T-cell (primary cell): ENCODE measurements at regions not wholly inside any gene's neighbourhood (a gene's known extent, or its start where the extent isn't known, plus 50 kb on each side); places are given as distances from the start of the nearest gene placed in this dataset.

Experiments used
- ATAC-seq, 4 experiments: fragments of 200-7000 bp in 3 of 4; fragments of 150-1000 bp in 1 of 4; cut with Tn5 transposase; replicated peaks in 1 of 4; 1 replicate in 3 of 4; 2 replicates in 1 of 4; pipeline ENCODE4 v1.10.0; 2021; ENCODE audit warnings: moderate library complexity in 3 of 4, mild to moderate bottlenecking in 2 of 4, moderate number of reproducible peaks in 1 of 4
- CTCF ChIA-PET, 2 donors: fragments of 300-600 bp; sonication (Branson Sonifier 250); formaldehyde crosslinking; loops; one replicate each; lab custom pipeline; 2022; ENCODE audit warnings: antibody characterized with exemption in 2 of 2; lab: Charles Lee
- POLR2A ChIA-PET, 2 donors: fragments of 300-600 bp; sonication (Branson Sonifier 250); formaldehyde crosslinking; loops; one replicate each; lab custom pipeline; 2022; ENCODE audit warnings: antibody characterized with exemption in 2 of 2; lab: Charles Lee
- DNase-seq, 35 experiments: peaks; one replicate each; pipeline versions ENCODE4 v3.0.0 to v3.0.0-alpha.2; 2013 to 2023
- H3K27ac ChIP-seq: one replicate; pipeline ENCODE4 v1.5.1; 2013; ENCODE audit warnings: low read length
- H3K27me3 ChIP-seq, 2 experiments: replicated peaks in 1 of 2; 1 replicate in 1 of 2; 2 replicates in 1 of 2; pipeline versions ENCODE4 v1.6.1 to v1.7.0; 2013; ENCODE audit warnings: low read length in 1 of 2, mixed read lengths in 1 of 2; ENCODE audit not compliant: control insufficient read depth in 2 of 2, insufficient read depth in 2 of 2; ENCODE audit errors: extremely low read depth in 1 of 2
- H3K36me3 ChIP-seq, 2 donors: 1 replicate in 1 of 2; 2 replicates in 1 of 2; pipeline versions ENCODE4 v1.6.1 to v1.7.0; 2013; ENCODE audit warnings: low read length in 1 of 2; ENCODE audit not compliant: control insufficient read depth in 2 of 2, insufficient read depth in 1 of 2; ENCODE audit errors: extremely low read depth in 1 of 2
- H3K4me1 ChIP-seq, 2 experiments: 1 replicate in 1 of 2; 2 replicates in 1 of 2; pipeline versions ENCODE4 v1.6.1 to v1.7.0; 2013; ENCODE audit warnings: low read length in 2 of 2, mixed read lengths in 1 of 2; ENCODE audit not compliant: insufficient read depth in 2 of 2, control insufficient read depth in 1 of 2; ENCODE audit errors: extremely low read depth in 1 of 2
- H3K4me3 ChIP-seq, 2 donors: 1 replicate in 1 of 2; 2 replicates in 1 of 2; pipeline versions ENCODE4 v1.5.1 to v1.7.0; 2013; ENCODE audit warnings: mild to moderate bottlenecking in 2 of 2, low read length in 1 of 2, moderate library complexity in 1 of 2; ENCODE audit not compliant: control insufficient read depth in 1 of 2; ENCODE audit errors: extremely low read depth in 1 of 2
- H3K9me3 ChIP-seq: 2 replicates; pipeline ENCODE4 v1.7.0; 2013
- H3K27ac Mint-ChIP-seq, 2 donors: one replicate each; pipeline ENCODE4 v1.8.0; 2020 to 2021; ENCODE audit warnings: mild to moderate bottlenecking in 2 of 2, mixed read lengths in 2 of 2
- H3K27me3 Mint-ChIP-seq, 2 donors: one replicate each; pipeline ENCODE4 v1.8.0; 2021 to 2022; ENCODE audit warnings: mixed read lengths in 2 of 2
- H3K36me3 Mint-ChIP-seq: one replicate; pipeline ENCODE4 v1.8.0; 2021; ENCODE audit warnings: mixed read lengths
- H3K4me1 Mint-ChIP-seq, 3 donors: one replicate each; pipeline ENCODE4 v1.8.0; 2020 to 2022; ENCODE audit warnings: mixed read lengths in 3 of 3, mild to moderate bottlenecking in 1 of 3
- H3K4me3 Mint-ChIP-seq, 3 donors: one replicate each; pipeline ENCODE4 v1.8.0; 2020 to 2022; ENCODE audit warnings: mild to moderate bottlenecking in 3 of 3, mixed read lengths in 3 of 3, moderate library complexity in 3 of 3
- H3K9me3 Mint-ChIP-seq, 3 donors: one replicate each; pipeline ENCODE4 v1.8.0; 2020 to 2022; ENCODE audit warnings: mixed read lengths in 3 of 3
- WGBS: methylation state at CpG from one replicate; pipeline ENCODE4 v1.1.5; 2013; ENCODE audit warnings: missing lambda C conversion rate; ENCODE audit not compliant: insufficient coverage; 5-methylcytosine and 5-hydroxymethylcytosine counted together

- no peak overlapping the region for H3K27ac ChIP-seq
- peaks cover 11 to 19% (median 18%) of the 10 kb centered on the region in 3 donors for H3K4me1 Mint-ChIP-seq
- no peak overlapping the region for H3K27ac Mint-ChIP-seq
- DNase-seq (peak in 1 of 35 experiments; percentile 13), ATAC-seq (no peak)
- no peaks in the 10 kb centered on the region for H3K27me3 ChIP-seq
- no peaks in the 10 kb centered on the region for H3K9me3 ChIP-seq
- no peaks in the 10 kb centered on the region for H3K36me3 Mint-ChIP-seq
- no peaks in the 10 kb centered on the region for H3K36me3 ChIP-seq
- WGBS, result 100% methylated on average over 1 of the region's 1 CpG
- peaks cover 0 to 4% of the 10 kb centered on the region in 2 donors for H3K27me3 Mint-ChIP-seq
- peaks cover 11 to 13% of the 10 kb centered on the region in 2 experiments for H3K4me1 ChIP-seq
- POLR2A ChIA-PET, result no interaction called here
- H3K4me3 ChIP-seq, result no peak overlapping the region
- no peaks in the 10 kb centered on the region for H3K9me3 Mint-ChIP-seq
- CTCF ChIA-PET, result no interaction called here
- no peak overlapping the region for H3K4me3 Mint-ChIP-seq
Observed at GRCh38 chr1:59076612-59077011, 220.3 kb upstream of the FGGY start.

GRCh38 chr1:59077466-59078069 lies 219.3 kb upstream of the FGGY start:
- H3K27me3 ChIP-seq, result no peaks in the 10 kb centered on the region
- 100% methylated on average over 2 of the region's 6 CpGs for WGBS
- POLR2A ChIA-PET, result interaction anchor here in 1 of 2 donors (0.7 kb wide), 1 partner anchor 283 kb away, joined by 3 read pairs; no protein-coding TSS in a partner anchor

GRCh38 chr1:59078070-59078800 lies 218.7 kb upstream of the FGGY start:
- H3K36me3 ChIP-seq, result no peaks in the 10 kb centered on the region
- no peaks in the 10 kb centered on the region for H3K27me3 ChIP-seq
- WGBS, result 82% methylated on average over 2 of the region's 4 CpGs
- H3K4me3 ChIP-seq, result no peak overlapping the region
- Mint-ChIP-seq H3K27me3 (peaks cover 0 to 4% of the 10 kb centered on the region in 2 donors), H3K4me3 (no peak overlapping the region), H3K36me3 (no peaks in the 10 kb centered on the region), H3K27ac (no peak overlapping the region), H3K4me1 (peaks cover 0 to 5% (median 2%) of the 10 kb centered on the region in 3 donors), H3K9me3 (no peaks in the 10 kb centered on the region)
- no peaks in the 10 kb centered on the region for H3K4me1 ChIP-seq
- POLR2A ChIA-PET, result interaction anchor here in 1 of 2 donors (0.7 kb wide), 1 partner anchor 283 kb away, joined by 3 read pairs; no protein-coding TSS in a partner anchor
- no peak overlapping the region for H3K27ac ChIP-seq
- H3K9me3 ChIP-seq, result no peaks in the 10 kb centered on the region
- ATAC-seq, result no peak
- no peak for DNase-seq
- CTCF ChIA-PET, result no interaction called here

More at GRCh38 chr1:59077466-59078069, 219.3 kb upstream of the FGGY start:
- Histone ChIP-seq H3K4me1 (peaks cover 1 to 4% of the 10 kb centered on the region in 2 experiments), H3K27ac (no peak overlapping the region), H3K36me3 (no peaks in the 10 kb centered on the region), H3K9me3 (no peaks in the 10 kb centered on the region), H3K4me3 (no peak overlapping the region)
- Mint-ChIP-seq H3K27ac (no peak overlapping the region), H3K9me3 (no peaks in the 10 kb centered on the region), H3K4me1 (peaks cover 2 to 10% (median 9%) of the 10 kb centered on the region in 3 donors), H3K27me3 (peaks cover 0 to 4% of the 10 kb centered on the region in 2 donors), H3K36me3 (no peaks in the 10 kb centered on the region), H3K4me3 (no peak overlapping the region)
- no peak for ATAC-seq
- CTCF ChIA-PET, result no interaction called here
- no peak for DNase-seq

- Histone ChIP-seq H3K27ac (no peak overlapping the region), H3K4me3 (no peak overlapping the region), H3K27me3 (no peaks in the 10 kb centered on the region), H3K4me1 (peaks cover 0 to under 1% of the 10 kb centered on the region in 2 experiments), H3K36me3 (no peaks in the 10 kb centered on the region), H3K9me3 (no peaks in the 10 kb centered on the region)
- POLR2A ChIA-PET, result no interaction called here
- CTCF ChIA-PET, result no interaction called here
- ATAC-seq, result no peak
- H3K36me3 Mint-ChIP-seq, result no peaks in the 10 kb centered on the region
- H3K27me3 Mint-ChIP-seq, result peaks cover 0 to 4% of the 10 kb centered on the region in 2 donors
- no peaks in the 10 kb centered on the region for H3K9me3 Mint-ChIP-seq
- no peak overlapping the region for H3K4me3 Mint-ChIP-seq
- no peak for DNase-seq
- WGBS, result no CpG with 5 or more reads among the region's 3 CpGs
- no peak overlapping the region for H3K27ac Mint-ChIP-seq
- H3K4me1 Mint-ChIP-seq, result peaks cover 0 to 4% (median under 1%) of the 10 kb centered on the region in 3 donors
Observed at GRCh38 chr1:59078866-59079265, 218.0 kb upstream of the FGGY start.

- Mint-ChIP-seq H3K4me1 (peaks cover 7 to 11% (median 8%) of the 10 kb centered on the region in 3 donors), H3K36me3 (no peaks in the 10 kb centered on the region), H3K9me3 (no peaks in the 10 kb centered on the region), H3K27me3 (peaks cover 0 to 4% of the 10 kb centered on the region in 2 donors), H3K27ac (no peak overlapping the region), H3K4me3 (no peak overlapping the region)
- Histone ChIP-seq H3K27me3 (no peaks in the 10 kb centered on the region), H3K9me3 (no peaks in the 10 kb centered on the region), H3K4me3 (no peak overlapping the region), H3K36me3 (no peaks in the 10 kb centered on the region), H3K4me1 (peaks cover 4 to 8% of the 10 kb centered on the region in 2 experiments), H3K27ac (no peak overlapping the region)
- DNase-seq, result no peak
- ChIA-PET POLR2A (no interaction called here), CTCF (no interaction called here)
- no peak for ATAC-seq
- WGBS, result no CpG with 5 or more reads among the region's 3 CpGs
Observed at GRCh38 chr1:59079434-59080140, 217.3 kb upstream of the FGGY start.

GRCh38 chr1:59081181-59081580 lies 215.7 kb upstream of the FGGY start:
- no peak for ATAC-seq
- Histone ChIP-seq H3K4me3 (no peak overlapping the region), H3K36me3 (no peaks in the 10 kb centered on the region), H3K27ac (no peak overlapping the region), H3K4me1 (peaks cover 4 to 8% of the 10 kb centered on the region in 2 experiments), H3K9me3 (no peaks in the 10 kb centered on the region), H3K27me3 (no peaks in the 10 kb centered on the region)
- Mint-ChIP-seq H3K27ac (no peak overlapping the region), H3K4me1 (peaks cover 8 to 14% (median 10%) of the 10 kb centered on the region in 3 donors), H3K27me3 (peaks cover 0 to 4% of the 10 kb centered on the region in 2 donors), H3K36me3 (no peaks in the 10 kb centered on the region), H3K9me3 (no peaks in the 10 kb centered on the region), H3K4me3 (no peak overlapping the region)
- no peak for DNase-seq
- WGBS, result no CpG with 5 or more reads among the region's 1 CpG
- ChIA-PET POLR2A (no interaction called here), CTCF (no interaction called here)
